Mucosa of descending colon (tissue), 3 donors: ENCODE measurements at regions not wholly inside any gene's neighbourhood (a gene's known extent, or its start where the extent isn't known, plus 50 kb on each side); places are given as distances from the start of the nearest gene placed in this dataset.

Experiments
- ATAC-seq: fragments of 200-7000 bp; cut with Tn5 transposase; one replicate; pipeline ENCODE4 v1.9.1; 2020; ENCODE audit warnings: mild to moderate bottlenecking, moderate library complexity
- DNase-seq, 3 donors: peaks; one replicate each; pipeline ENCODE4 v3.0.0-alpha.2; 2020
- H3K36me3 ChIP-seq: fragments of 200-600 bp; one replicate; pipeline ENCODE4 v1.8.0; 2021; ENCODE audit warnings: low read depth, mild to moderate bottlenecking
- H3K4me1 ChIP-seq: fragments of 200-600 bp; one replicate; pipeline ENCODE4 v1.8.0; 2021; ENCODE audit warnings: low read depth, mild to moderate bottlenecking
- H3K4me3 ChIP-seq: fragments of 200-600 bp; one replicate; pipeline ENCODE4 v1.8.0; 2021; ENCODE audit warnings: mild to moderate bottlenecking
- H3K9me3 ChIP-seq: fragments of 200-600 bp; one replicate; pipeline ENCODE4 v1.8.0; 2021; ENCODE audit warnings: mild to moderate bottlenecking
- intact Hi-C, 2 donors: fragments of 100-400 bp; cut with DNase I in 1 of 2; cut with micrococcal nuclease in 1 of 2; formaldehyde crosslinking; loops; one replicate each; pipeline versions ENCODE4 v1.11.0 to v1.11.1; 2022; cut with DNase I, micrococcal nuclease
- TF ChIP-seq, protein P1 (sequence below): fragments of 200-600 bp; IDR thresholded peaks from one replicate; pipeline ENCODE4 v1.8.0; 2022; ENCODE audit warnings: antibody characterized with exemption, mild to moderate bottlenecking
- donor health status: DM: no; HTN: no; CAD: no; lungs with moderate emphysema.
- donor health status: DM: no; HTN: no; CAD: no.
- donor health status: DM: no; HTN: yes; CAD: no.

DNA sequence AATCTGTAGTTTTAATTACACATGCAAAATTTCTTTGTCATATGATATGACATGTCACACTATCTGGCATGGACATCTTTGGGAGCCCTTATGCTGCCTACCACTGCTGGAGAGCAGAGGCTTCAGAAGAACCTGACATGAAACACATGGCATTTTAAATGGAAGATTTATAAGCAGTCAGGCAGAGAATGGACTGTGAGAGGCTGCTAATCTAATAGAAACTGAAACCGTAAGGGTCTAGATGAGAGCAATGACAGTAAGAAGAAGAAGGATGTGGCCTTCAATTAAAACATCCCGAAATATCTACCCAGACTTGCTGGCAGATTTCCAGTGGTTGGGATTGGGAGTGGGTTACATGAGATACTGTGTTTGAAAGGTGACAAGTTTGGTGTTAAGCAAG is 149.8 kb downstream of the MACIR start:
- intact Hi-C loops: no loop called here
- DNase-seq (no peak), ATAC-seq (no peak)
- Histone ChIP-seq H3K9me3 (no peaks in the 10 kb centered on the region), H3K4me1 (no peaks in the 10 kb centered on the region), H3K36me3 (no peaks in the 10 kb centered on the region), H3K4me3 (no peak overlapping the region)
- TF ChIP-seq, protein P1, sequence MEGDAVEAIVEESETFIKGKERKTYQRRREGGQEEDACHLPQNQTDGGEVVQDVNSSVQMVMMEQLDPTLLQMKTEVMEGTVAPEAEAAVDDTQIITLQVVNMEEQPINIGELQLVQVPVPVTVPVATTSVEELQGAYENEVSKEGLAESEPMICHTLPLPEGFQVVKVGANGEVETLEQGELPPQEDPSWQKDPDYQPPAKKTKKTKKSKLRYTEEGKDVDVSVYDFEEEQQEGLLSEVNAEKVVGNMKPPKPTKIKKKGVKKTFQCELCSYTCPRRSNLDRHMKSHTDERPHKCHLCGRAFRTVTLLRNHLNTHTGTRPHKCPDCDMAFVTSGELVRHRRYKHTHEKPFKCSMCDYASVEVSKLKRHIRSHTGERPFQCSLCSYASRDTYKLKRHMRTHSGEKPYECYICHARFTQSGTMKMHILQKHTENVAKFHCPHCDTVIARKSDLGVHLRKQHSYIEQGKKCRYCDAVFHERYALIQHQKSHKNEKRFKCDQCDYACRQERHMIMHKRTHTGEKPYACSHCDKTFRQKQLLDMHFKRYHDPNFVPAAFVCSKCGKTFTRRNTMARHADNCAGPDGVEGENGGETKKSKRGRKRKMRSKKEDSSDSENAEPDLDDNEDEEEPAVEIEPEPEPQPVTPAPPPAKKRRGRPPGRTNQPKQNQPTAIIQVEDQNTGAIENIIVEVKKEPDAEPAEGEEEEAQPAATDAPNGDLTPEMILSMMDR: no peak

DNA sequence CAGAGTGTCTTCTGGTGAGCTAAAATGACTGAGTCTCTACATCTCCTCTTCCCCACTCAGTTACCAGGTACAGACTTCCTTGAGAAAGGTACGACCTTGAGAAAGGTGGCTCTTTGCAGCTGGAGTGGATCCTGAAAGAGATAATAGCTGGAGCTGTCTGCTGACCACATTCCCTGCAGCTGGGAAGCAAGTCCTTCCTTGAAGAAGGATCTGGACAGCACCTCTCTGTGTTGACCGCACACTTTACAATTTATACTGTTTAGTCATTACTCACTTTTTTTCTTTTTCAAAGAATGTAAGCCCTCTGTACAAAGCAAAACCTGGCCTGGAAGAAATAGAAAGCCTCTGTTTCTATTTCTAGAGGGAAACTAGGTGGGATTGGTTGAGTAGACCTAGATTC is 148.8 kb downstream of the MACIR start:
- intact Hi-C loops: no loop called here
- TF ChIP-seq, protein P1: no peak
- Histone ChIP-seq H3K4me3 (no peak overlapping the region), H3K4me1 (no peaks in the 10 kb centered on the region), H3K9me3 (no peaks in the 10 kb centered on the region), H3K36me3 (no peaks in the 10 kb centered on the region)
- ATAC-seq (no peak), DNase-seq (no peak)

DNA sequence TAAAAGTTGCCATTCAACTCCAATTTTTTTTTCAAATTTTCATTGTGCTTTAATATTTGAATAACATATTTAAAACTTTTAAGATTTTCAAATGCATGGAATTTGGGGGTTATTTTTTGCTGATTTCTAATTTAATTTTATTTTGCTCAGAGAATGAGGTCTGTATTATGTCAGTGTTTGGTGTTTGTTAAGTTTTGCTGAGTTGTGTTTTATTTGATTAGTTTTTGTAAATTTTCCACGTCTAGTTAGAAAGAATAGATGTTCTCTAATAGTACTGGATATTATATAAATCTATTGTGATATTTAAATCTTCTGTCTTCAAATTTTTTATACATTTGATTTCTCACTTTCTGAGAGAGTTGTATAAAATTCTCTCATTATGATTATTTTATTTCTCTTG is 145.9 kb downstream of the MACIR start:
- intact Hi-C loops: no loop called here
- DNase-seq (no peak), ATAC-seq (no peak)

DNA sequence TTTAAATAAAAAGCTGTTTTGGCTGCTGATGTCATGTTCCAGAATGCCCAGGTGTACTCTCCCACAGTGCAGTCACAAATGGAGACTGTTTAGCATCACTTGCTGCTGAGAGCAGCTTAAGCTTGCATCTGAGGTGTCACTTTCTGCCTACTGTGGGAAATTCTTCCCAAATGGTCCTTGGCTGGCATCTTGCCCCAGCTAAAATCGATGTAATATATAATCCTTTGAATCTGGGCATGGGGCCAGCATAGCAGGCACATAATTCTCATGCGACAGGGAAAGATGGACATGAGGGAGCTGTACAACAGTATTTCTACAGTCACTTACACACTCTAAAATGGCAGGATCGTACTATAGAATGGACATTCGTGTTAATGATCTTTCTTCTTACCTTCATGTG is 144.3 kb downstream of the MACIR start:
- DNase-seq: no peak
- H3K36me3 ChIP-seq: no peaks in the 10 kb centered on the region
- TF ChIP-seq, protein P1: no peak
- H3K4me3 ChIP-seq: no peak overlapping the region
- ATAC-seq: no peak
- intact Hi-C loops: no loop called here
- no peaks in the 10 kb centered on the region for H3K9me3 ChIP-seq
- H3K4me1 ChIP-seq: no peaks in the 10 kb centered on the region

More for the DNA sequence above, 145.9 kb downstream of the MACIR start:
- no peaks in the 10 kb centered on the region for H3K36me3 ChIP-seq
- H3K4me3 ChIP-seq: no peak overlapping the region
- no peaks in the 10 kb centered on the region for H3K4me1 ChIP-seq
- TF ChIP-seq, protein P1: no peak
- no peaks in the 10 kb centered on the region for H3K9me3 ChIP-seq

DNA sequence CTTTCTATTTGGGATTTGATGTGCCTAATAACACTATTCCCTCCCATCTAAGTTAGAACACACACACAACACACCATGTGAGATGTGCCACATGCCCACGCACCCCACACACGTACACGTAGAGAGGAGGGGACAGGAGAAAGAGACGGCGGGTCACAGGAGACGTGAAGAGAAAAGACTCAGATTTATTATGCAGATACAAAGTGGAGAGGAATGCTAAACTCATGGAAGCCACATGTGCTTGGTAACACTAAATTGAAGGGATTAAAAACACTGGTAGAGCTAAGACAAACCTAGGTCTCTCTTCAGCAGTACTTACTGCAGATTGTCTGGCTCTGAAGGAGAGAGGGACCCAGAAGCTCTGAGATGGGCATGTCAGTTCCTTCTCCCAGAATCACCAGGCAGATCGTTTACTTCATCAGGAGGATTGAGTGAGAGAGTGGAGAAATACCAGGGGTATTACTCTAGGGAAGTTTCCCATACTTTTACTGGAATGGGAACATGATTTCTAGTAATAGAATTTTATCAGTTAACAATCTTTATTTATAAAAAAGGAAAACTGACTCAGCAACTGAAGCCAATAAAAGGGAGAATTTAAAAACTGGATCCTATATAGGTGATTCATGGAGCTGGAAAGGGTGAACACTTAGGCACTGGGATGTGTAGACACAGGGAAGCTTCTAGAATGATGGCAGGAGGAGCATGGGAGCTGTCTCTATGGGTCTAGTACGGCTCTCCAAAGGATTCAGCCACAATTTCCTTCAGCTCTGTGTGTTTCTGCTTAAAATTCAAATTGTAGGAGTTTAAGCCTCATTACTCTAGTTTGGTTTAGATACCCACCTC is 139.4 kb downstream of the MACIR start:
- no peaks in the 10 kb centered on the region for H3K36me3 ChIP-seq
- no peak for DNase-seq
- H3K4me3 ChIP-seq: no peak overlapping the region
- intact Hi-C loops: no loop called here
- TF ChIP-seq, protein P1: no peak
- no peak for ATAC-seq
- no peaks in the 10 kb centered on the region for H3K4me1 ChIP-seq
- no peaks in the 10 kb centered on the region for H3K9me3 ChIP-seq
